Right lobe of liver (tissue), 4 donors: ENCODE measurements at regions not wholly inside any gene's neighbourhood (a gene's known extent, or its start where the extent isn't known, plus 50 kb on each side); places are given as distances from the start of the nearest gene placed in this dataset.

Experiments used
- POLR2A ChIP-seq: fragments of 450-650 bp; IDR thresholded peaks from one replicate; pipeline ENCODE4 v1.6.1; 2017; ENCODE audit warnings: antibody characterized with exemption, mild to moderate bottlenecking
- TF ChIP-seq, protein P1 (sequence below), 4 donors: fragments of 200-600 bp in 3 of 4; fragments of 450-650 bp in 1 of 4; IDR thresholded peaks; one replicate each; pipeline versions ENCODE4 v1.5.1 to v1.8.0; 2016 to 2022; ENCODE audit warnings: antibody characterized with exemption in 4 of 4, mild to moderate bottlenecking in 2 of 4
- donor health status: DM: no; HTN: no; CAD: no.
- donor health status: DM: no; HTN: no; CAD: no.
- donor health status: DM: no; HTN: yes; CAD: no.

DNA sequence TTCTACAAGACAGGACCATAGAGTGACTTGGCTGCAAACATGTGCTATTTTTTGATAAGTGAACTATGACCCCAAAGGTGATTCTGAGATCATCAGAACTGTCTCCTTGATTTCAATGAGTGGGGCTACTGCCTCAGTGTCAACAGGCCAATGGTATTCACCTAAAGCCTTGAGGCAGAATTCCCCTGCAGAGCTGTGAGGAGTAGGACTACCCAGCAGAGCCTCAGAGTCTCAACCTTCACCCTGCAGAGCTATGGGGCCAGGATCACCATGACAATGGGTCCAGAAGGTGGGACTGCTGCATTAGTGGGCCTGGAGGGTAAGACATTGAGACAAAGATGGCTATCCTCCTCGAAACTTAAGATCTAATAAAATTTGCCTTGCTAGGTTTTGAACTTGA lies 1668.2 kb upstream of the SLC39A10 start:
- TF ChIP-seq, protein P1, sequence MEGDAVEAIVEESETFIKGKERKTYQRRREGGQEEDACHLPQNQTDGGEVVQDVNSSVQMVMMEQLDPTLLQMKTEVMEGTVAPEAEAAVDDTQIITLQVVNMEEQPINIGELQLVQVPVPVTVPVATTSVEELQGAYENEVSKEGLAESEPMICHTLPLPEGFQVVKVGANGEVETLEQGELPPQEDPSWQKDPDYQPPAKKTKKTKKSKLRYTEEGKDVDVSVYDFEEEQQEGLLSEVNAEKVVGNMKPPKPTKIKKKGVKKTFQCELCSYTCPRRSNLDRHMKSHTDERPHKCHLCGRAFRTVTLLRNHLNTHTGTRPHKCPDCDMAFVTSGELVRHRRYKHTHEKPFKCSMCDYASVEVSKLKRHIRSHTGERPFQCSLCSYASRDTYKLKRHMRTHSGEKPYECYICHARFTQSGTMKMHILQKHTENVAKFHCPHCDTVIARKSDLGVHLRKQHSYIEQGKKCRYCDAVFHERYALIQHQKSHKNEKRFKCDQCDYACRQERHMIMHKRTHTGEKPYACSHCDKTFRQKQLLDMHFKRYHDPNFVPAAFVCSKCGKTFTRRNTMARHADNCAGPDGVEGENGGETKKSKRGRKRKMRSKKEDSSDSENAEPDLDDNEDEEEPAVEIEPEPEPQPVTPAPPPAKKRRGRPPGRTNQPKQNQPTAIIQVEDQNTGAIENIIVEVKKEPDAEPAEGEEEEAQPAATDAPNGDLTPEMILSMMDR (IDR thresholded peaks at IDR 0.05), result no peak
- no peak for TF ChIP-seq POLR2A
